ENCODE measurements at regions not wholly inside any gene's neighbourhood (a gene's known extent, or its start where the extent isn't known, plus 50 kb on each side); places are given as distances from the start of the nearest gene placed in this dataset.

GRCh38 chr5:99070362-99070761 is 141.6 kb upstream of the CHD1 start:
- ChIA-PET POLR2A (no interaction called here), RAD21 (ENCODE audit: low non-redundant PET in 1 of 2, low total read pairs in 2 of 2, uncharacterized antibody in 2 of 2, unreplicated experiment in 2 of 2) (no interaction called here), CTCF (no interaction called here)
- Histone ChIP-seq H3K9ac (ENCODE audit: low read length) (no peak overlapping the region), H3K27ac (ENCODE audit: low read depth, low read length) (no peak overlapping the region), H3K36me3 (ENCODE audit: control insufficient read depth in 1 of 2, insufficient read depth in 2 of 2, low read length in 2 of 2) (no peaks in the 10 kb centered on the region), H3K27me3 (ENCODE audit: insufficient read depth, low read length) (no peaks in the 10 kb centered on the region), H3K4me1 (ENCODE audit: control insufficient read depth in 1 of 2, insufficient read depth in 2 of 2, low read length in 2 of 2) (no peaks in the 10 kb centered on the region), H3K4me3 (replicated peaks in 1 of 2; ENCODE audit: low read depth in 1 of 2, low read length in 2 of 2) (no peak overlapping the region), H3K79me2 (ENCODE audit: insufficient read depth, low read length) (no peaks in the 10 kb centered on the region), H4K20me1 (ENCODE audit: insufficient read depth) (no peaks in the 10 kb centered on the region), H2AFZ (ENCODE audit: low read depth, low read length, poor library complexity, severe bottlenecking) (no peak overlapping the region), H3K9me3 (ENCODE audit: control insufficient read depth in 1 of 2, insufficient read depth in 1 of 2, low read depth in 1 of 2, low read length in 2 of 2) (no peaks in the 10 kb centered on the region), H3K4me2 (ENCODE audit: low read length) (no peak overlapping the region), H3K9me2 (ENCODE audit: insufficient read depth) (no peaks in the 10 kb centered on the region)
- ATAC-seq, result no peak
- DNase-seq (ENCODE audit: low read depth, low spot score), result no peak
- intact Hi-C loops (cut with micrococcal nuclease), result no loop called here
- TF ChIP-seq CTCF (IDR thresholded peaks at IDR 0.05 in 2 of 3, conservative IDR thresholded peaks at IDR 0.05 in 1 of 3; ENCODE audit: borderline replicate concordance in 1 of 3, insufficient read depth in 1 of 3, low read depth in 2 of 3, low read length in 2 of 3) (no peak), ATF3 (IDR thresholded peaks at IDR 0.05) (no peak), TCF7L2 (IDR thresholded peaks at IDR 0.05; ENCODE audit: borderline replicate concordance, extremely low read depth, insufficient read depth, insufficient read length) (no peak), FOSL1 (IDR thresholded peaks at IDR 0.05; ENCODE audit: low read depth) (no peak), ELF1 (IDR thresholded peaks at IDR 0.05; ENCODE audit: borderline replicate concordance, low read depth) (no peak), SP1 (IDR thresholded peaks at IDR 0.05; ENCODE audit: low read depth) (no peak), POLR2AphosphoS5 (IDR thresholded peaks at IDR 0.05; ENCODE audit: low read depth, low read length) (no peak), EZH2phosphoT487 (IDR thresholded peaks at IDR 0.05; ENCODE audit: borderline replicate concordance) (no peak), EZH2 (IDR thresholded peaks at IDR 0.05) (no peak), ZFX (IDR thresholded peaks at IDR 0.05) (no peak), CBX3 (IDR thresholded peaks at IDR 0.05; ENCODE audit: low read depth) (no peak), JUND (IDR thresholded peaks at IDR 0.05) (no peak), CEBPB (IDR thresholded peaks at IDR 0.05; ENCODE audit: low read depth) (no peak), YY1 (IDR thresholded peaks at IDR 0.05; ENCODE audit: extremely low read depth, insufficient replicate concordance, low read depth, low read length) (no peak), RAD21 (IDR thresholded peaks at IDR 0.05; ENCODE audit: low read depth) (no peak)
- no TSS peak for BruUV-seq (replicated peaks)
